GM10847 (cell line): ENCODE measurements at regions not wholly inside any gene's neighbourhood (a gene's known extent, or its start where the extent isn't known, plus 50 kb on each side); places are given as distances from the start of the nearest gene placed in this dataset.

Experiments
- POLR2A ChIP-seq: IDR thresholded peaks from 2 replicates; pipeline ENCODE4 v1.6.1; 2011; ENCODE audit not compliant: insufficient read length; ENCODE audit errors: extremely low read depth

GRCh38 chr15:62787401-62787800 lies 255.1 kb upstream of the TPM1 start:
- TF ChIP-seq POLR2A = no peak

DNA sequence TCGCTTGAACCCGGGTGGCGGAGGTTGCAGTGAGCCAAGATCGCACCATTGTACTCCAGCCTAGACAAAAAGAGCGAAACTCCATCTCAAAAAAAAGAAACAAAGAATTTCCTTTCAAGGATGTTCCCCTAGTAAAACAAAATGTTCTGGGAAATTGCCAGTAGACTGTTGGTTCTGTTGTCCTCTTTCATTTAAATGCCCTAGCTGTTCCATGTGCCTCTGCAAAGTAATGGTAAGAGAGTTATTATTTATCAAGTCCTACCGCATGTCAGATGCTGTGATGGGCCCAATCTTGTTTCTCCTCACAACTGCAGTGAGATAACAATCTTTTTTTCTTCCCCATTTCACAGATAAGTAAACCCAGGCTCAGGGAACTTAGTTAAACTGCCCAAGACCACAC lies 254.3 kb upstream of the TPM1 start:
- no peak for TF ChIP-seq POLR2A

DNA sequence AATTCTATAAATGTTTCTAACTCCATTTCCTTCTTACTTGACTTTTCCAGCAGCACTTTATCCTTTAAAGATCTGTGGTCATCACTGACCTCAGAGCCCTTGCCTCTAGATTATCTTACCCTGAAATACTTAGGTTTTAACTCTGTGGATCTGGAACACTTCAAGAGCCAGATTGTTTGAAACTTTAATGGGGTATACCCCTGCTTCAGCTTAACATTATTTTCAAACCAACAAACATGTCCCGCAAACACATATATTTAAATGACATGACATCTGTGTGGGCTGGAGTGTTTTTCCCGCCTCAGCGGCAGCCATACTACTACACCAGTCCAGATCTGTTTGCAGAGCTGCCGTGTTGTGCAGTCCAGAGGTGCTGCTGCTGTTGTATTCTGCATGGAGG lies 252.0 kb upstream of the TPM1 start:
- no peak for TF ChIP-seq POLR2A

- no peak for TF ChIP-seq POLR2A
Observed at GRCh38 chr15:62791694-62792093, 250.9 kb upstream of the TPM1 start.

DNA sequence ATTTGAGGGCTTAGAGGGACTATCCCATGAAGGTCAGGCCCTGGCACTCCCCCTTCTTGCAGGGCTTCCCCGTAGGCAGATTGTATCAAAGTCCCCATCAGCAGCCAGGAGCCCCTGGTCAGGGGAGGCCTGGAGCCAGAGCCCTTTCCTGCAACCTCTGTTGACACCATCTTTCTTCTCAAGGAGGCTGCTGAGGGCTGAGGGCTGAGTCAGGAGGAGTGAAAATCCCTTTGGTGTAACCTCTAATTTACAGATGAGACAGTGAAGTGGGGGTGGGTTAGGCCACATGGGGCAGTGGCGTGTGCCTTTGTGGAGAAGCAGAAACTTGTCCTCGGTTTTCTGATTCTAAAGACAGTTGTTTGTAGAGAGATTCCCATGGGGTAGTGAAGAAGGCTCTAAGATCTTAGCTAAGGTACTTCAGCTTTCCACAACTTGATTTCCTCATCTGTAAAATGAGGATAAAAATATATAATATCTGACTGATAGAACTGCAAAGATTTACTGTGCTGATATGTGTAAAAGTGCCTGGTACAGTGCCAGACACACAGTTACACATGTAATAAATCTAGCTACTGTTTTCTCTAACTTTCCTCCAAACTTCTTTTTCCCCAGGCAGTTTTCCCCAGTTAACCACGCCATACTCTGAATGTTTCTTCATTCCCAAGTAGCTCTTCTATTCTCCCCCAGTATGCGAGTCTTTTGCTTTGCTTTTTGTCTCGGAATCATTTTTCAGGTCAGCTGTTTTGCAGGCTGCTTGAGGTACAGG lies 249.4 kb upstream of the TPM1 start:
- TF ChIP-seq POLR2A = no peak

GRCh38 chr15:62793752-62794144 lies 248.8 kb upstream of the TPM1 start:
- TF ChIP-seq POLR2A = no peak

DNA sequence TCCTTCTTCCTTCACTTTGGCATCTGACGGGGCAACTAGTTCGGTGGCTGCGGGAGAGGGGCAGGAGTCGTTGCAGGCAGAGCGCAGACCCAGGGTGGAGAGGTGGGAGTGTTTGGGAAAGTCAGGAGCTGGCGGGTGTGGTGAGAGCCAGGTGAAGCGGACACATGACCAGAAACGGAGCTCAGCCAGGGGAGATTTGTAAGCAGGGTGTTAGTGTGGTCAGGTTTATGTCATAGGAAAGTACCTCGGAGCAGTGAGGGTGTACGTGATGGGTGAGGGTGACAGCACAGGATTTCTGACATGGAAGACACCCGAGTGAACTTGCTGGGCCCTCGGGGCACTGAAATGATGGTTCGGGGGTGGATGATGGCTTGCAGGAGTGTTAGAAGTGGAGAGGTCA lies 247.4 kb upstream of the TPM1 start:
- no peak for TF ChIP-seq POLR2A

DNA sequence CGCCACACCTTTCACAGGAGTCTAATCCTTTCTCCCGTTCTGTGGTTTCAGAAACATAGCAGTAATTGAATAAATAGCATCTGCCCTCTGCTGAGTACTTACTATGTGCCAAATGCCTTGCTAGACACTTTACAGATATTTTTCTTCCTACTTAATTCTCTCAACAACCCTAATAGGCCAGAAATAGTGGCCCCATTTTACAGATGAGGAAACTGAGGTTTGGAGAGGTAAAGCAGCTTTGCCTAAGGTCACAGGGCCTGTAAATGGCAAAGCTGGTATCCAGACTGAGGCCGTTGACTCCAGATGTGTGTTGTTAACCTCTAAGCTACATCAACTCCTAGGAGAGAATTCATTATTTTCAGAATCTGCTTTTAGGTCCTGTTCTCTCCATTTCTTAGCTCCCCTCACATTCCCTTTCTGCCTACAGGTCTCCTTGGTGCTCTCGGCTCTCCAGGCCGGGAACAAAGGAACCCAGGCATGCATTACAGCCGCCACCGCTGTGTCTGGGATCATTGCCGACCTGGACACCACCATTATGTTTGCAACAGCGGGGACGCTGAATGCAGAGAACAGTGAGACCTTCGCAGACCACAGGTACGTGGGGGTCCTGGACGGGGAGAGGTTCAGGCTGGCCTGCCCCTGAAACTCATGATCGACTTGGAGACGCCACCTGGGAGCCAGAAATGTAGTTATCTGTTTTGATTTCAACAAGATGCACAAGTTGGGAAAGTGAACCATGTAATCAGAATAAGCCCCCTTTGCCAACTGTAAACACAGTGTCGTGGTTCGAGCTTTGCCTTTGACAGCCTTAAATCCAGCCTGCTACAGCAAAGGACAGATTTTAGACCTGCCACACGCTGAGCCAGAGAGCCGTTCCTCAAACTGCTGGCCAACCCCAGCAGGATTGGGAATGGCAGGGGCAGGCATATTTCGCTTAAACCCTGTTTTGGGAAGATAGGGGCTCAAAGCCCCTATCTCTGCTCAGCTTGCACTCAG lies 246.5 kb upstream of the TPM1 start:
- no peak for TF ChIP-seq POLR2A

GRCh38 chr15:62797171-62797570 lies 245.4 kb upstream of the TPM1 start:
- no peak for TF ChIP-seq POLR2A

DNA sequence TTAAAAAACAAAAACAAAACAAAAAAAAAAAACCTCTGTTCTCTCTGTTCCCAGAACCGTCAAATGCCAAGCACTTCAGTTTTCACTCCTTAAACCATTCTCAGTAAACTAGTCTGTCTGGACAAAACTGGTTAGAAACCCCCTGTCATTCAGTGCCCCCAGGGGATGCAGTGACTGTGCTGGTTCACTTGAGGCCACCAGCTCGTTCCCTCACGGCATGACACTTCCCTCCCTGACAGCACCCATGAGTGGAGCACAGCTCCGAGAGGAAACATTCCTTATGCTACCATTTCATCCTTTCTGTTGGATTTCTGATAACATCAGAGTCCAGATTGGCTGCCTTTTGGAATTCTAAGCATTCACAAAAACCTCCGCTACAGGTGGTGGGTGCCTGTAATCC lies 244.0 kb upstream of the TPM1 start:
- no peak for TF ChIP-seq POLR2A

DNA sequence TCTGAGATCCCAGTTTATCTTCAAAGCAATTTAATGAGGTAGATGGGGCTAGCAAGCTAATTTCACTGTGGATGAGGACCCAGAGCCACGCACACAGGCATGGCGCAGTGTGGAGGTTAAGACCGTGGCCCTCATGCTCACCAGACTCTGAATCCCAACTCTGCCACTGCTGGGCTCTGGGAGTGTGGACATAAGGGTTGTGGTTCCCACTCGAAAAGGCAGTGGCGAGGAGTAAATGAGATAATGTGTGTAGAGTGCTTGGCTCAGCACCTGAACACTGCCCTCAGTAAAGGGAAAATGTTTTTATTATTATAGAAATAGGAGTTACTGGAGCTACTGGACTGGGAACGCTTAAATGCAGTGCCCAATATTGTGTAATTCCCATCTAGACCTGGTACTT lies 243.5 kb upstream of the TPM1 start:
- no peak for TF ChIP-seq POLR2A

- no peak for TF ChIP-seq POLR2A
Observed at GRCh38 chr15:62799919-62800318, 242.6 kb upstream of the TPM1 start.

- no peak for TF ChIP-seq POLR2A
Observed at GRCh38 chr15:62802612-62803011, 239.9 kb upstream of the TPM1 start.

DNA sequence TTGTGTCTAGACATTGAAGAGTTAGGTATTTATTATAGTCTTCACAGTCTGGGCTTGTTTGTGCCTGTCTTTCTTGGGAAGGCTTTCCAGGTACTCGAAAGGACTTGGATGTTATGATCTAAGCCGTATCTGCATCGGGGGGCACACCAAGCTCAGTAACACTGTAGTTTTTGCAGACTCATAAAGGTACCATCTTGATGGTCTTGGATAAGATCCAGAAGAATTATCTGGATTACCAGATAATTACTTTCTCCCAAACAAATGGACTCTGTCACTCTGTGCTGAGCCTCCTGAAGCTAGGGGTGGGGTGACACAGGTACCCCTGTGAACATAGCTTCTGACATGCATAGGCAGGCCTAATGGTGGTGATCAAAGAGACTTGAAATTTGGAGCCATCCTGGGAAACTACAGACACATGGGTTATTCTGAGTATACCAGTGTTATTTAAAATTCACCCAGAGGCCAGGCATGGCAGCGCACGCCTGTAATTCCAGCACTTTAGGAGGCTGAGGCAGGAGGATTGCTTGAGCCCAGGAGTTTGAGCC lies 238.6 kb upstream of the TPM1 start:
- TF ChIP-seq POLR2A = no peak

DNA sequence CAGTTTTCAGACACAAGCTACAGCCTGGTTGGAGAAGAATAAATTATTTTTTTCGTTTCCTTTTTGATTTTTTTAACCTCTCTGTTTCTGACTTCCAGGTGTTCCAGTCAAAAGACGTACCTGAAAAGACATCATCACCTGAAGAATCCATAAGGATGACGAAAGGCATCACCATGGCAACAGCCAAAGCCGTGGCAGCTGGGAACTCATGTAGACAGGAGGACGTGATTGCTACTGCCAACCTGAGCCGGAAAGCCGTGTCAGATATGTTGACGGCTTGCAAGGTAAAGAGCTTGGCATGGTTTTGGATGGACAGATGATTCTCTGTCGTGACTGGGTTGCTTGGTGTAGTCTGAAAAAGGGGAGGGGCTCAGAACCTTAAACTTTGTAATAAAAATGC lies 237.0 kb upstream of the TPM1 start:
- TF ChIP-seq POLR2A = no peak
